Jurkat, Clone E6-1 (cell line): ENCODE measurements at regions not wholly inside any gene's neighbourhood (a gene's known extent, or its start where the extent isn't known, plus 50 kb on each side); places are given as distances from the start of the nearest gene placed in this dataset.

Experiments used
- DNase-seq: peaks from one replicate; pipeline ENCODE4 v3.0.0-alpha.2; 2011; ENCODE audit warnings: low read depth, low spot score
- H3K4me3 ChIP-seq: 2 replicates; pipeline ENCODE4 v1.5.1; 2011; ENCODE audit warnings: mild to moderate bottlenecking, low read length, control low read depth, moderate library complexity

- peak; percentile 51 for DNase-seq
- no peak overlapping the region for H3K4me3 ChIP-seq
Measured at GRCh38 chr12:66066137-66066928, 64.2 kb downstream of the LLPH start.

- H3K4me3 ChIP-seq = no peak overlapping the region
- no peak for DNase-seq
Measured at GRCh38 chr12:66065641-66066136, 64.9 kb downstream of the LLPH start.

GRCh38 chr12:66065150-66065549 is 65.4 kb downstream of the LLPH start:
- no peak for DNase-seq
- no peak overlapping the region for H3K4me3 ChIP-seq

- no peak overlapping the region for H3K4me3 ChIP-seq
- DNase-seq = no peak
Measured at GRCh38 chr12:66063916-66064315, 66.6 kb downstream of the LLPH start.

- no peak for DNase-seq
- H3K4me3 ChIP-seq = no peak overlapping the region
Measured at GRCh38 chr12:66062290-66062625, 68.3 kb downstream of the LLPH start.

GRCh38 chr12:66061557-66062289 is 68.8 kb downstream of the LLPH start:
- no peak overlapping the region for H3K4me3 ChIP-seq
- no peak for DNase-seq

- no peak overlapping the region for H3K4me3 ChIP-seq
- no peak for DNase-seq
Measured at GRCh38 chr12:66061076-66061475, 69.5 kb downstream of the LLPH start.

GRCh38 chr12:66060163-66060907 is 70.2 kb downstream of the LLPH start:
- H3K4me3 ChIP-seq = no peak overlapping the region

GRCh38 chr12:66059666-66060065 is 70.9 kb downstream of the LLPH start:
- no peak for DNase-seq
- no peak overlapping the region for H3K4me3 ChIP-seq

More at GRCh38 chr12:66060163-66060907, 70.2 kb downstream of the LLPH start:
- no peak for DNase-seq

- DNase-seq = no peak
- H3K4me3 ChIP-seq = no peak overlapping the region
Measured at GRCh38 chr12:66058554-66058953, 72.0 kb downstream of the LLPH start.

- no peak overlapping the region for H3K4me3 ChIP-seq
Measured at GRCh38 chr12:66055837-66056319, 74.7 kb downstream of the LLPH start.

GRCh38 chr12:66052988-66053615 is 77.4 kb downstream of the LLPH start:
- H3K4me3 ChIP-seq = no peak overlapping the region
- DNase-seq = no peak

More at GRCh38 chr12:66055837-66056319, 74.7 kb downstream of the LLPH start:
- DNase-seq = no peak

- DNase-seq = no peak
- H3K4me3 ChIP-seq = no peak overlapping the region
Measured at GRCh38 chr12:66051361-66051760, 79.2 kb downstream of the LLPH start.

- H3K4me3 ChIP-seq = no peak overlapping the region
Measured at GRCh38 chr12:66050610-66051009, 79.9 kb downstream of the LLPH start.

GRCh38 chr12:66050283-66050576 is 80.3 kb downstream of the LLPH start:
- H3K4me3 ChIP-seq = no peak overlapping the region
- DNase-seq = no peak

More at GRCh38 chr12:66050610-66051009, 79.9 kb downstream of the LLPH start:
- no peak for DNase-seq

- H3K4me3 ChIP-seq = no peak overlapping the region
- DNase-seq = no peak
Measured at GRCh38 chr12:66049538-66050282, 80.8 kb downstream of the LLPH start.

GRCh38 chr12:66048835-66049537 is 81.6 kb downstream of the LLPH start:
- H3K4me3 ChIP-seq = no peak overlapping the region
- DNase-seq = no peak

- no peak for DNase-seq
- H3K4me3 ChIP-seq = no peak overlapping the region
Measured at GRCh38 chr12:66048218-66048834, 82.2 kb downstream of the LLPH start.
